K562 (cell line): ENCODE measurements at regions not wholly inside any gene's neighbourhood (a gene's known extent, or its start where the extent isn't known, plus 50 kb on each side); places are given as distances from the start of the nearest gene placed in this dataset.

Source experiments
- ATAC-seq: fragments of 200-7000 bp; cut with Tn5 transposase; 3 replicates; pipeline ENCODE4 v1.9.1; 2020; ENCODE audit warnings: moderate library complexity
- BruUV-seq: library from RNA; stranded (reverse); fragments of 400-500 nt; replicated peaks from 2 replicates; lab custom pipeline; 2021; lab: Mats Ljungman, UMichigan
- CTCF ChIA-PET: fragments of 300-600 bp; formaldehyde crosslinking; extraction: SDS; loops from one replicate; lab custom pipeline; 2021; ENCODE audit warnings: low intra/inter-chr PET ratio; lab: Yijun Ruan, JAX
- POLR2A ChIA-PET: fragments of 300-600, 350-650 bp; sonication (Branson Sonifier 250); formaldehyde crosslinking; extraction: SDS; loops from one replicate; lab custom pipeline; 2021; ENCODE audit warnings: antibody characterized with exemption, inconsistent platforms; lab: Yijun Ruan, JAX
- DNase-seq, 4 experiments: peaks; one replicate each; pipeline versions ENCODE4 v3.0.0 to v3.0.0-alpha.2; 2011 to 2018; ENCODE audit warnings: low spot score in 3 of 4, mixed read lengths in 3 of 4; ENCODE audit errors: extremely low read depth in 1 of 4
- FAIRE-seq: peaks from 2 replicates; lab custom pipeline; 2011; peaks lifted over from hg19 to GRCh38; lab: Jason Lieb, UNC
- H2AFZ ChIP-seq: 2 replicates; pipeline ENCODE4 v1.6.0; 2011; ENCODE audit warnings: low read depth, low read length, control low read depth, inconsistent platforms
- H3K27ac ChIP-seq: fragments of 200-600 bp; 3 replicates; pipeline ENCODE4 v1.8.0; 2011; ENCODE audit warnings: low read depth, mild to moderate bottlenecking, control low read depth, inconsistent platforms, low read length, moderate library complexity, mixed read lengths; ENCODE audit errors: extremely low read depth
- H3K27me3 ChIP-seq, 2 experiments: fragments of 300-600 bp in 1 of 2; 2 replicates in 1 of 2; 3 replicates in 1 of 2; pipeline versions ENCODE4 v1.6.0 to v1.8.0; 2011; ENCODE audit warnings: inconsistent platforms in 2 of 2, low read length in 2 of 2, mild to moderate bottlenecking in 1 of 2, mixed read lengths in 1 of 2, moderate library complexity in 1 of 2; ENCODE audit not compliant: control insufficient read depth in 2 of 2, insufficient read depth in 2 of 2
- H3K36me3 ChIP-seq: fragments of 300-600 bp; 3 replicates; pipeline ENCODE4 v1.8.0; 2011; ENCODE audit warnings: mild to moderate bottlenecking, low read length, inconsistent platforms; ENCODE audit not compliant: control insufficient read depth, insufficient read depth
- H3K4me1 ChIP-seq, 2 experiments: fragments of 200-600 bp in 1 of 2; replicated peaks in 1 of 2; 2 replicates in 1 of 2; 3 replicates in 1 of 2; pipeline versions ENCODE4 v1.5.1 to v1.8.0; 2011; ENCODE audit warnings: inconsistent platforms in 2 of 2, low read length in 2 of 2, mild to moderate bottlenecking in 1 of 2, mixed read lengths in 1 of 2, moderate library complexity in 1 of 2; ENCODE audit not compliant: control insufficient read depth in 2 of 2, insufficient read depth in 2 of 2
- H3K4me2 ChIP-seq: 2 replicates; pipeline ENCODE4 v1.6.1; 2011; ENCODE audit warnings: low read length, control low read depth, inconsistent platforms, mixed read lengths; ENCODE audit not compliant: insufficient read depth
- H3K4me3 ChIP-seq: fragments of 200-600 bp; sonication (generic), shearing (Covaris generic); 2 replicates; pipeline ENCODE4 v1.5.1; 2016; ENCODE audit warnings: control low read depth, inconsistent platforms
- H3K79me2 ChIP-seq: fragments of 200-600 bp; 3 replicates; pipeline ENCODE4 v1.8.0; 2011; ENCODE audit warnings: low read length, inconsistent platforms; ENCODE audit not compliant: control insufficient read depth, insufficient read depth
- H3K9ac ChIP-seq, 2 experiments: 2 replicates each; pipeline versions ENCODE4 v1.6.0 to v1.6.1; 2011; ENCODE audit warnings: low read depth in 2 of 2, low read length in 2 of 2, control low read depth in 1 of 2, inconsistent platforms in 1 of 2, mild to moderate bottlenecking in 1 of 2, mixed read lengths in 1 of 2; ENCODE audit not compliant: insufficient read depth in 1 of 2
- H3K9me1 ChIP-seq: one replicate; pipeline ENCODE4 v1.6.0; 2011; ENCODE audit warnings: inconsistent platforms, mild to moderate bottlenecking, low read length, moderate library complexity; ENCODE audit not compliant: control insufficient read depth, insufficient read depth
- H3K9me3 ChIP-seq: replicated peaks from 2 replicates; pipeline ENCODE4 v1.5.1; 2011; ENCODE audit warnings: low read depth, low read length, inconsistent platforms; ENCODE audit not compliant: control insufficient read depth, insufficient read depth
- H4K20me1 ChIP-seq: replicated peaks from 2 replicates; pipeline ENCODE4 v1.6.1; 2011; ENCODE audit warnings: low read length, inconsistent platforms, mixed read lengths; ENCODE audit not compliant: control insufficient read depth, insufficient read depth
- CBFA2T3 ChIP-seq: fragments of 450-650 bp; IDR thresholded peaks from 2 replicates; pipeline ENCODE4 v1.6.1; 2017
- CBX1 ChIP-seq: sonication (generic); IDR thresholded peaks from 2 replicates; pipeline ENCODE4 v1.6.1; 2016; ENCODE audit warnings: antibody characterized with exemption, low read depth, mild to moderate bottlenecking
- CBX3 ChIP-seq, 2 experiments: IDR thresholded peaks; 1 replicate in 1 of 2; 2 replicates in 1 of 2; pipeline ENCODE4 v1.6.1; 2012; ENCODE audit warnings: inconsistent platforms in 2 of 2, low read length in 2 of 2, borderline replicate concordance in 1 of 2, control low read depth in 1 of 2
- CBX5 ChIP-seq: IDR thresholded peaks from 2 replicates; pipeline ENCODE4 v1.6.1; 2014; ENCODE audit warnings: low read depth, borderline replicate concordance
- ESRRB ChIP-seq: fragments of 250-450 bp; sonication (Bioruptor Pico); IDR thresholded peaks from 2 replicates; pipeline ENCODE4 v1.5.0; 2020; ENCODE audit warnings: mild to moderate bottlenecking, moderate library complexity, borderline replicate concordance
- ETV1 ChIP-seq: fragments of 450-650 bp; conservative IDR thresholded peaks from 2 replicates; pipeline ENCODE4 v1.6.1; 2016; ENCODE audit warnings: missing genetic modification characterization, control low read depth, low read depth, missing compliant biosample characterization
- HNRNPL ChIP-seq: fragments of 200-400 bp; formaldehyde crosslinking; IDR thresholded peaks from 2 replicates; pipeline ENCODE4 v1.6.1; 2017; ENCODE audit warnings: low read depth, mild to moderate bottlenecking, low read length
- MBD2 ChIP-seq: sonication (generic); IDR thresholded peaks from 2 replicates; pipeline ENCODE4 v1.6.1; 2016; ENCODE audit warnings: low read depth, borderline replicate concordance
- MYBL2 ChIP-seq, 2 experiments: fragments of 450-650 bp in 1 of 2; sonication (generic) in 1 of 2; formaldehyde crosslinking in 1 of 2; IDR thresholded peaks; 2 replicates each; pipeline versions ENCODE4 v1.6.1 to v1.8.1; 2017 to 2022; ENCODE audit warnings: borderline replicate concordance in 1 of 2, inconsistent platforms in 1 of 2, low read depth in 1 of 2, mild to moderate bottlenecking in 1 of 2, missing genetic modification reagents in 1 of 2, moderate library complexity in 1 of 2
- POLR2H ChIP-seq: IDR thresholded peaks from 2 replicates; pipeline ENCODE4 v1.6.1; 2016; ENCODE audit warnings: missing genetic modification characterization, low read depth, mild to moderate bottlenecking, control low read depth, missing compliant biosample characterization, moderate library complexity
- RBM25 ChIP-seq: fragments of 200-400 bp; formaldehyde crosslinking; IDR thresholded peaks from 2 replicates; pipeline ENCODE4 v1.6.1; 2018; ENCODE audit warnings: low read length, low read depth, moderate library complexity; ENCODE audit not compliant: severe bottlenecking
- SIX5 ChIP-seq, 2 experiments: IDR thresholded peaks; 2 replicates each; pipeline ENCODE4 v1.6.1; 2011; ENCODE audit warnings: low read length in 2 of 2, borderline replicate concordance in 1 of 2, low read depth in 1 of 2, mild to moderate bottlenecking in 1 of 2, moderate library complexity in 1 of 2; ENCODE audit not compliant: insufficient read depth in 1 of 2
- TBP ChIP-seq: optimal IDR thresholded peaks from 2 replicates; pipeline ENCODE3; 2011; ENCODE audit warnings: low read depth, low read length, improper control_type of control experiment
- TCF7L2 ChIP-seq: fragments of 150-350 bp; IDR thresholded peaks from 2 replicates; pipeline ENCODE4 v1.6.1; 2016; ENCODE audit warnings: low read depth, mild to moderate bottlenecking, low read length, moderate library complexity
- TEAD1 ChIP-seq, 2 experiments: fragments of 450-650 bp in 1 of 2; sonication (generic) in 1 of 2; formaldehyde crosslinking; IDR thresholded peaks; 2 replicates each; pipeline versions ENCODE4 v1.4.0 to v1.8.0; 2020 to 2022; ENCODE audit warnings: mild to moderate bottlenecking in 2 of 2, missing genetic modification reagents in 1 of 2
- TRIM24 ChIP-seq, 2 experiments: fragments of 450-650 bp; IDR thresholded peaks; 2 replicates each; pipeline ENCODE4 v1.6.1; 2016
- TRIM28 ChIP-seq: fragments of 450-650 bp; IDR thresholded peaks from 2 replicates; pipeline ENCODE4 v1.6.1; 2017
- ZBTB2 ChIP-seq: fragments of 450-650 bp; IDR thresholded peaks from 2 replicates; pipeline ENCODE4 v1.6.1; 2016; ENCODE audit warnings: antibody characterized with exemption
- ZC3H11A ChIP-seq: IDR thresholded peaks from 2 replicates; pipeline ENCODE4 v1.6.1; 2012; ENCODE audit warnings: low read depth, low read length, improper control_type of control experiment
- ZNF280A ChIP-seq: fragments of 450-650 bp; IDR thresholded peaks from 2 replicates; pipeline ENCODE4 v1.6.1; 2018; ENCODE audit warnings: mild to moderate bottlenecking, low read depth; ENCODE audit not compliant: partially characterized antibody
- WGBS: fragments of 100-300 bp; shearing (Covaris generic); methylation state at CpG from one replicate; pipeline ENCODE4 v1.1.6; 2016; ENCODE audit warnings: low coverage, mixed read lengths; ENCODE audit not compliant: insufficient coverage; ENCODE audit errors: missing lambda C conversion rate; 5-methylcytosine and 5-hydroxymethylcytosine counted together
- in situ Hi-C: fragments of 300-500 bp; cut with MboI; formaldehyde crosslinking; loops from 4 replicates; pipeline ENCODE4 v1.15.0; 2018; ENCODE audit warnings: inconsistent platforms, mixed read lengths
- intact Hi-C: fragments of 100-400 bp; cut with micrococcal nuclease; formaldehyde crosslinking; loops from 2 replicates; pipeline ENCODE4 v1.14.2; 2022

GRCh38 chr7:138342990-138343389 is 117.1 kb upstream of the TRIM24 start (continued):
- no peak for TF ChIP-seq RBM25
- no peak for TF ChIP-seq TBP
- TF ChIP-seq TCF7L2, result no peak
- no peak for TF ChIP-seq TEAD1 (CRISPR knock-in tag; IDR thresholded peaks at IDR 0.05)

- Histone ChIP-seq H3K9me3 (peaks cover 46% of the 10 kb centered on the region), H3K27ac (no peak overlapping the region), H3K4me1 (peaks cover 0 to 6% of the 10 kb centered on the region in 2 experiments; a peak in 2 of 5 replicates), H3K36me3 (no peaks in the 10 kb centered on the region), H2AFZ (no peak overlapping the region), H3K27me3 (no peaks in the 10 kb centered on the region), H3K4me2 (no peak overlapping the region), H3K4me3 (no peak overlapping the region), H3K79me2 (no peaks in the 10 kb centered on the region), H3K9me1 (no peaks in the 10 kb centered on the region), H3K9ac (no peak overlapping the region), H4K20me1 (no peaks in the 10 kb centered on the region)
- DNase-seq (no peak), FAIRE-seq (no peak), ATAC-seq (no peak)
- ChIA-PET POLR2A (no interaction called here), CTCF (no interaction called here)
- in situ Hi-C loops, result no loop called here
- intact Hi-C loops, result no loop called here
- 19% methylated on average over 3 of the region's 3 CpGs for WGBS
- no TSS peak for BruUV-seq
- TF ChIP-seq SIX5 (IDR thresholded peaks at IDR 0.05; ENCODE audit: borderline replicate concordance in 1 of 2, insufficient read depth in 1 of 2, low read depth in 1 of 2, low read length in 2 of 2), result no peak
- no peak for TF ChIP-seq MYBL2 (IDR thresholded peaks at IDR 0.05; ENCODE audit: low read depth)
- TF ChIP-seq MYBL2 (CRISPR knock-in tag; IDR thresholded peaks at IDR 0.05; ENCODE audit: borderline replicate concordance), result no peak
- TF ChIP-seq CBX1, result peak; percentile 87
- no peak for TF ChIP-seq ZBTB2
- TF ChIP-seq MBD2, result no peak
- TF ChIP-seq ZNF280A, result peak; percentile 95
- TF ChIP-seq CBX5, result peak; percentile 52; the same call in 1 of the 2 replicates
- peak; percentile 84 to 92 for TF ChIP-seq TRIM24 (IDR thresholded peaks at IDR 0.05)
- no peak for TF ChIP-seq ESRRB (CRISPR knock-in tag)
- 0 out of 2 replicates have a peak, but pooled peaks have one; percentile 17 for TF ChIP-seq CBFA2T3
- TF ChIP-seq ETV1 (tag), result no peak
- peak; percentile 98 for TF ChIP-seq TRIM28
- peak in 1 of 2 experiments; percentile 96; a peak in 2 of 3 replicates for TF ChIP-seq CBX3 (IDR thresholded peaks at IDR 0.05; ENCODE audit: borderline replicate concordance in 1 of 2, low read length in 2 of 2)
- no peak for TF ChIP-seq HNRNPL
- TF ChIP-seq POLR2H (tag), result no peak
- no peak for TF ChIP-seq ZC3H11A
Measured at GRCh38 chr7:138345567-138345966, 114.5 kb upstream of the TRIM24 start.
